ENCODE measurements at regions not wholly inside any gene's neighbourhood (a gene's known extent, or its start where the extent isn't known, plus 50 kb on each side); places are given as distances from the start of the nearest gene placed in this dataset.

DNA sequence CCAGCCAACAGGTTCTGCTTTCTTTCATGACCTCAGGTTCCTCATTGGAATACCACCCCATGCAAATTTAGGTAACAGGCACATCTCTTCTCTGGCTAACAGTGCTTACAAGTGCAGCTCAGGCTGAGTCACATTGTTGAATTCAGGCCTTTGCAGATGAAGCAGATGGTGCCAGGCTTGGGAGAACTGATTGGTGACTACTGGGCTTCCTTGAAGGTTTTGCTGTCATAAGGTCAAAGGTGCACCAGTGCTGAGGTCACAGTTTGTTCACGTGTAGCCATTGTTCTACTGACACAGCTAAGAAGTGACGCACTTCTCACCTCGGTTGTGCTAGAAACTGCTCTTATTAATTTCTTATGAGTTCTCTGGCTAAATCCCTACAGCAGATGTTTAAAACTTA lies 128.6 kb upstream of the BMPER start:
- TF ChIP-seq CTCF (IDR thresholded peaks at IDR 0.05) (no peak), POLR2AphosphoS5 (IDR thresholded peaks at IDR 0.05; ENCODE audit: low read depth, low read length) (no peak), SIN3A (IDR thresholded peaks at IDR 0.05; ENCODE audit: borderline replicate concordance, insufficient read depth, low read depth, low read length) (no peak), REST (IDR thresholded peaks at IDR 0.05; ENCODE audit: insufficient read depth in 1 of 2, low read depth in 2 of 2, low read length in 1 of 2) (no peak), TCF7L2 (IDR thresholded peaks at IDR 0.05; ENCODE audit: low read depth, low read length) (no peak)
